ENCODE measurements at regions not wholly inside any gene's neighbourhood (a gene's known extent, or its start where the extent isn't known, plus 50 kb on each side); places are given as distances from the start of the nearest gene placed in this dataset.

- Histone ChIP-seq H3K4me2 (ENCODE audit: low read depth, low read length) (no peak overlapping the region), H3K4me3 (replicated peaks in 1 of 3; ENCODE audit: insufficient read depth in 1 of 3, low read depth in 2 of 3, low read length in 3 of 3) (no peak overlapping the region), H3K9me3 (ENCODE audit: low read length) (peaks cover 81% of the 10 kb centered on the region), H3K9ac (ENCODE audit: insufficient read depth, low read depth, low read length) (no peak overlapping the region), H3K36me3 (replicated peaks in 1 of 2; ENCODE audit: control insufficient read depth in 1 of 2, insufficient read depth in 2 of 2, low read length in 2 of 2) (no peaks in the 10 kb centered on the region), H3K4me1 (ENCODE audit: insufficient read depth, low read length) (no peaks in the 10 kb centered on the region), H3K27ac (ENCODE audit: extremely low read length, insufficient read depth, low read length) (no peak overlapping the region), H3K79me2 (ENCODE audit: insufficient read depth, low read length) (no peaks in the 10 kb centered on the region), H4K20me1 (ENCODE audit: insufficient read depth, low read length) (no peaks in the 10 kb centered on the region), H3K27me3 (ENCODE audit: control insufficient read depth in 1 of 2, insufficient read depth in 2 of 2, low read length in 2 of 2) (no peaks in the 10 kb centered on the region), H2AFZ (ENCODE audit: low read length) (no peak overlapping the region)
- TF ChIP-seq TRIM22 (IDR thresholded peaks at IDR 0.05): no peak
- BruUV-seq (replicated peaks): no TSS peak
- no peak for FAIRE-seq
- intact Hi-C loops (cut with micrococcal nuclease; ENCODE audit: unreplicated experiment) (no loop called here), in situ Hi-C loops (cut with HindIII; ENCODE audit: extremely low pct_ligation_motif_present, low pct_unique_long_range_greater_than_20kb) (no loop called here)
- CTCF ChIA-PET (ENCODE audit: low intra/inter-chr PET ratio, low total read pairs): no interaction called here
- 40% methylated on average over 8 of the region's 8 CpGs for WGBS (ENCODE audit: low lambda C conversion rate)
- ATAC-seq: no peak
- no peak for DNase-seq (ENCODE audit: low spot score)
- POLR2A ChIA-PET: no interaction called here
These were observed 607.1 kb downstream of the HDGFL1 start for GRCh38 chr6:23176471-23176870.

DNA sequence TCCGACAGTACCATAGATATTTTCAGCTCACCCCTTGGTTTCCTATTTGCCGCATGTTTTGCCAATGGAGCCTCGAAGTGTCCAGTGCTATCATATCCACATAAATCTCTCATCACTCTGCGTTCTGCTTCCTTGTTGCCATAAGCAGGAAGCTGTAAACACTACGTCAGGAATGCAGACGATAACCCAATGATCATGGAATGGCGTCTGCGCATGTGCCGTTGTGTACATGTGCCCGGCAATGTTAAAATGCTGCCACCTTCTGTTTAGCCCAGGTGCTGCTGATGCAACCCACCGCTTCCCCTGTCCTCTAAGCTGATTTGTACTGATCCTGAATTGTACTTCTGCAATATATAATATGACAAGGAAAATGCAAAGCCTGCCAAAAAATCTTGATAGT lies 607.5 kb downstream of the HDGFL1 start:
- H3K27me3 ChIP-seq (ENCODE audit: control insufficient read depth in 1 of 2, insufficient read depth in 2 of 2, low read length in 2 of 2): no peaks in the 10 kb centered on the region
- H3K4me1 ChIP-seq (ENCODE audit: insufficient read depth, low read length): no peaks in the 10 kb centered on the region
- ChIA-PET CTCF (ENCODE audit: low intra/inter-chr PET ratio, low total read pairs) (no interaction called here), POLR2A (no interaction called here)
- no TSS peak for BruUV-seq (replicated peaks)
- no peaks in the 10 kb centered on the region for H4K20me1 ChIP-seq (ENCODE audit: insufficient read depth, low read length)
- no peak overlapping the region for H3K9ac ChIP-seq (ENCODE audit: insufficient read depth, low read depth, low read length)
- DNase-seq (ENCODE audit: low spot score): no peak
- H3K36me3 ChIP-seq (replicated peaks in 1 of 2; ENCODE audit: control insufficient read depth in 1 of 2, insufficient read depth in 2 of 2, low read length in 2 of 2): no peaks in the 10 kb centered on the region
- intact Hi-C loops (cut with micrococcal nuclease; ENCODE audit: unreplicated experiment): no loop called here
- no peak overlapping the region for H3K4me3 ChIP-seq (replicated peaks in 1 of 3; ENCODE audit: insufficient read depth in 1 of 3, low read depth in 2 of 3, low read length in 3 of 3)
- TF ChIP-seq EHMT2 (IDR thresholded peaks at IDR 0.05; ENCODE audit: borderline replicate concordance, low read depth, low read length) (no peak), SMC3 (IDR thresholded peaks at IDR 0.05; ENCODE audit: low read length) (no peak), HOXA9 (CRISPR knock-in tag; IDR thresholded peaks at IDR 0.05; ENCODE audit: borderline replicate concordance) (no peak)
- TF ChIP-seq, protein P1, sequence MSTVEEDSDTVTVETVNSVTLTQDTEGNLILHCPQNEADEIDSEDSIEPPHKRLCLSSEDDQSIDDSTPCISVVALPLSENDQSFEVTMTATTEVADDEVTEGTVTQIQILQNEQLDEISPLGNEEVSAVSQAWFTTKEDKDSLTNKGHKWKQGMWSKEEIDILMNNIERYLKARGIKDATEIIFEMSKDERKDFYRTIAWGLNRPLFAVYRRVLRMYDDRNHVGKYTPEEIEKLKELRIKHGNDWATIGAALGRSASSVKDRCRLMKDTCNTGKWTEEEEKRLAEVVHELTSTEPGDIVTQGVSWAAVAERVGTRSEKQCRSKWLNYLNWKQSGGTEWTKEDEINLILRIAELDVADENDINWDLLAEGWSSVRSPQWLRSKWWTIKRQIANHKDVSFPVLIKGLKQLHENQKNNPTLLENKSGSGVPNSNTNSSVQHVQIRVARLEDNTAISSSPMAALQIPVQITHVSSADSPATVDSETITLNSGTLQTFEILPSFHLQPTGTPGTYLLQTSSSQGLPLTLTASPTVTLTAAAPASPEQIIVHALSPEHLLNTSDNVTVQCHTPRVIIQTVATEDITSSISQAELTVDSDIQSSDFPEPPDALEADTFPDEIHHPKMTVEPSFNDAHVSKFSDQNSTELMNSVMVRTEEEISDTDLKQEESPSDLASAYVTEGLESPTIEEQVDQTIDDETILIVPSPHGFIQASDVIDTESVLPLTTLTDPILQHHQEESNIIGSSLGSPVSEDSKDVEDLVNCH (CRISPR knock-in tag; IDR thresholded peaks at IDR 0.05): no peak
- in situ Hi-C loops (cut with HindIII; ENCODE audit: extremely low pct_ligation_motif_present, low pct_unique_long_range_greater_than_20kb): no loop called here
- ATAC-seq: no peak
- H3K79me2 ChIP-seq (ENCODE audit: insufficient read depth, low read length): no peaks in the 10 kb centered on the region
- H2AFZ ChIP-seq (ENCODE audit: low read length): no peak overlapping the region
- 60% methylated on average over 11 of the region's 11 CpGs for WGBS (ENCODE audit: low lambda C conversion rate)
- H3K27ac ChIP-seq (ENCODE audit: extremely low read length, insufficient read depth, low read length): no peak overlapping the region
- no peak overlapping the region for H3K4me2 ChIP-seq (ENCODE audit: low read depth, low read length)
- H3K9me3 ChIP-seq (ENCODE audit: low read length): peaks cover 79% of the 10 kb centered on the region
- FAIRE-seq: no peak

Data from HepG2 (cell line).